Heart right ventricle (tissue), 16 donors: ENCODE measurements at regions not wholly inside any gene's neighbourhood (a gene's known extent, or its start where the extent isn't known, plus 50 kb on each side); places are given as distances from the start of the nearest gene placed in this dataset.
A peak's percentile ranks its signal among the peaks of the same experiment; 100 is the strongest.

Experiments used
- ATAC-seq, 8 donors: fragments of 200-7000 bp; cut with Tn5 transposase; one replicate each; pipeline ENCODE4 v1.9.1; 2020; ENCODE audit warnings: mild to moderate bottlenecking in 8 of 8, moderate library complexity in 8 of 8, moderate number of reproducible peaks in 1 of 8
- DNase-seq, 2 donors: peaks; one replicate each; pipeline ENCODE4 v3.0.0-alpha.2; 2020
- H3K27ac ChIP-seq, 10 donors: fragments of 200-600 bp; sonication (generic) in 2 of 10; one replicate each; pipeline versions ENCODE4 v1.5.0 to v1.8.0; 2020 to 2022; ENCODE audit warnings: mild to moderate bottlenecking in 3 of 10
- H3K27me3 ChIP-seq, 7 donors: fragments of 200-600 bp; one replicate each; pipeline ENCODE4 v1.8.0; 2021 to 2022; ENCODE audit warnings: mild to moderate bottlenecking in 2 of 7
- H3K36me3 ChIP-seq, 9 donors: fragments of 200-600 bp; sonication (generic) in 1 of 9; one replicate each; pipeline versions ENCODE4 v1.5.0 to v1.8.0; 2020 to 2022; ENCODE audit warnings: mild to moderate bottlenecking in 2 of 9
- H3K4me1 ChIP-seq, 9 donors: fragments of 200-600 bp; sonication (generic) in 1 of 9; one replicate each; pipeline versions ENCODE4 v1.5.0 to v1.8.0; 2020 to 2022; ENCODE audit warnings: mild to moderate bottlenecking in 4 of 9
- H3K4me3 ChIP-seq, 10 donors: fragments of 200-600 bp; sonication (generic) in 2 of 10; one replicate each; pipeline versions ENCODE4 v1.5.0 to v1.8.0; 2020 to 2022; ENCODE audit warnings: mild to moderate bottlenecking in 7 of 10, moderate library complexity in 2 of 10
- H3K9me3 ChIP-seq, 11 donors: fragments of 200-600 bp in 10 of 11; sonication (generic) in 2 of 11; one replicate each; pipeline versions ENCODE4 v1.5.0 to v1.8.0; 2013 to 2022; ENCODE audit warnings: mild to moderate bottlenecking in 2 of 11, control low read depth in 1 of 11, moderate library complexity in 1 of 11
- CTCF ChIP-seq, 9 donors: fragments of 200-600 bp; sonication (generic) in 2 of 9; IDR thresholded peaks; one replicate each; pipeline versions ENCODE4 v1.5.0 to v1.8.0; 2021 to 2022; ENCODE audit warnings: antibody characterized with exemption in 9 of 9, mild to moderate bottlenecking in 5 of 9, moderate library complexity in 1 of 9
- WGBS, 2 donors: extraction: QIAGEN DNeasy Blood & Tissue Kit; methylation state at CpG; one replicate each; pipeline ENCODE4 v1.1.7; 2013; ENCODE audit warnings: inconsistent platforms in 1 of 2; 5-methylcytosine and 5-hydroxymethylcytosine counted together
- intact Hi-C, 10 donors: fragments of 100-400 bp; cut with DNase I; formaldehyde crosslinking; loops; one replicate each; pipeline versions ENCODE4 v1.11.1 to v1.14.2; 2022
- donor health status: Arrhythmogenic right ventricular cardiomyopathy.
- donor health status: ischemic (EF 13 %, LVEDD 7.1; RV severe dilation, severe dysfunction).
- donor health status: healthy with polysubstance abuse.
- donor health status: DM: no; HTN: yes; CAD: no.
- donor health status: DM: no; HTN: no; CAD: no.
- donor health status: ischemic (EF 25% LVEDD 6.9; RV normal size, moderate dysfunction).
- donor health status: ischemic (EF 25% LVEDD 5.7; RV mildly dilated, moderate dysfunction).
- donor health status: healthy.
- donor health status: DM: yes; HTN: yes; CAD: no.
- donor health status: Ischemic cardiomyopathy.
- donor health status: ischemic (EF 35%, LVEDD 5.7; RV mildly dilated, moderate dysfunction).
- donor health status: nonischemic (EF 11% LVEDD 7.7; RV severe dilation, severe dysfunction).
- donor health status: DM: yes; HTN: yes; CAD: no.
- donor health status: PGD.
- donor health status: ischemic (EF 29% LVEDD 5.4; RV normal size, mild dysfunction).
- donor health status: nonischemic (EF 23%, LVEDD 6.1; RV moderate dilation, normal function).

GRCh38 chr6:56396435-56396834 lies 149.1 kb upstream of the COL21A1 start:
- intact Hi-C loops: no loop called here
- WGBS, 2 donors: 94 to 95% methylated on average over 2 of the region's 2 CpGs
- peaks cover 0 to 8% (median 0%) of the 10 kb centered on the region in 11 donors for H3K9me3 ChIP-seq

GRCh38 chr6:56393615-56394612 lies 146.5 kb upstream of the COL21A1 start:
- 94% methylated on average over 13 of the region's 13 CpGs for WGBS, 2 donors

More at GRCh38 chr6:56396435-56396834, 149.1 kb upstream of the COL21A1 start:
- ATAC-seq: no peak
- Histone ChIP-seq H3K27ac (no peak overlapping the region), H3K27me3 (no peaks in the 10 kb centered on the region), H3K4me1 (no peaks in the 10 kb centered on the region), H3K4me3 (no peak overlapping the region), H3K36me3 (no peaks in the 10 kb centered on the region)
- TF ChIP-seq CTCF (IDR thresholded peaks at IDR 0.05): no peak
- DNase-seq: no peak

GRCh38 chr6:56388415-56388755 lies 141.0 kb upstream of the COL21A1 start:
- Histone ChIP-seq H3K36me3 (no peaks in the 10 kb centered on the region), H3K4me3 (no peak overlapping the region), H3K27me3 (no peaks in the 10 kb centered on the region), H3K27ac (peak overlapping the region in 1 of 10 donors; percentile 4), H3K4me1 (peaks cover 0 to 19% (median 8%) of the 10 kb centered on the region in 9 donors), H3K9me3 (peaks cover 0 to 21% (median 0%) of the 10 kb centered on the region in 11 donors)
- DNase-seq (no peak), ATAC-seq (peak in 7 of 8 donors; percentile 54 to 89 (median 75))
- peak in 3 of 9 donors; percentile 13 to 20 (median 16) for TF ChIP-seq CTCF (IDR thresholded peaks at IDR 0.05)
- intact Hi-C loops: loop anchor here in 1 of 10 donors (10.0 kb wide), 1 partner anchor 56 kb away; no protein-coding TSS in a partner anchor

More at GRCh38 chr6:56393615-56394612, 146.5 kb upstream of the COL21A1 start:
- ATAC-seq: no peak
- Histone ChIP-seq H3K4me3 (no peak overlapping the region), H3K9me3 (peaks cover 0 to 21% (median 0%) of the 10 kb centered on the region in 11 donors), H3K27me3 (no peaks in the 10 kb centered on the region), H3K36me3 (no peaks in the 10 kb centered on the region), H3K4me1 (peaks cover 0 to under 1% (median 0%) of the 10 kb centered on the region in 9 donors), H3K27ac (no peak overlapping the region)
- intact Hi-C loops: no loop called here
- no peak for TF ChIP-seq CTCF (IDR thresholded peaks at IDR 0.05)
- no peak for DNase-seq

GRCh38 chr6:56387621-56388414 lies 140.4 kb upstream of the COL21A1 start:
- WGBS, 2 donors: 94 to 95% methylated on average over 2 of the region's 2 CpGs
- no peak for TF ChIP-seq CTCF (IDR thresholded peaks at IDR 0.05)
- peak overlapping the region in 2 of 10 donors; percentile 4 to 28 for H3K27ac ChIP-seq

More at GRCh38 chr6:56387621-56388414, 140.4 kb upstream of the COL21A1 start:
- no peak overlapping the region for H3K4me3 ChIP-seq
- intact Hi-C loops: loop anchor here in 1 of 10 donors (10.0 kb wide), 1 partner anchor 57 kb away; no protein-coding TSS in a partner anchor
- peaks cover 0 to 19% (median 8%) of the 10 kb centered on the region in 9 donors for H3K4me1 ChIP-seq
- peaks cover 0 to 21% (median 0%) of the 10 kb centered on the region in 11 donors for H3K9me3 ChIP-seq
- DNase-seq (no peak), ATAC-seq (peak; percentile 51 to 97 (median 88))
- no peaks in the 10 kb centered on the region for H3K36me3 ChIP-seq
- no peaks in the 10 kb centered on the region for H3K27me3 ChIP-seq
